H7 (cell line): ENCODE measurements at regions not wholly inside any gene's neighbourhood (a gene's known extent, or its start where the extent isn't known, plus 50 kb on each side); places are given as distances from the start of the nearest gene placed in this dataset.
"Not testable (repeated sequence)": the region's sequence is repeated elsewhere in the genome, so short reads cannot be mapped to it uniquely, and the experiment has no call there.

Experiments used
- DNase-seq: peaks from one replicate; pipeline ENCODE4 v3.0.0; 2012
- H3K27me3 ChIP-seq: 2 replicates; pipeline ENCODE4 v1.6.0; 2011; ENCODE audit warnings: mild to moderate bottlenecking, low read length; ENCODE audit not compliant: control insufficient read depth, insufficient read depth
- H3K36me3 ChIP-seq: replicated peaks from 2 replicates; pipeline ENCODE4 v1.5.1; 2011; ENCODE audit warnings: low read length; ENCODE audit not compliant: control insufficient read depth, insufficient read depth
- H3K4me3 ChIP-seq: 2 replicates; pipeline ENCODE4 v1.5.1; 2011; ENCODE audit warnings: low read depth, mild to moderate bottlenecking, control low read depth, low read length, moderate library complexity; ENCODE audit not compliant: insufficient read depth

DNA sequence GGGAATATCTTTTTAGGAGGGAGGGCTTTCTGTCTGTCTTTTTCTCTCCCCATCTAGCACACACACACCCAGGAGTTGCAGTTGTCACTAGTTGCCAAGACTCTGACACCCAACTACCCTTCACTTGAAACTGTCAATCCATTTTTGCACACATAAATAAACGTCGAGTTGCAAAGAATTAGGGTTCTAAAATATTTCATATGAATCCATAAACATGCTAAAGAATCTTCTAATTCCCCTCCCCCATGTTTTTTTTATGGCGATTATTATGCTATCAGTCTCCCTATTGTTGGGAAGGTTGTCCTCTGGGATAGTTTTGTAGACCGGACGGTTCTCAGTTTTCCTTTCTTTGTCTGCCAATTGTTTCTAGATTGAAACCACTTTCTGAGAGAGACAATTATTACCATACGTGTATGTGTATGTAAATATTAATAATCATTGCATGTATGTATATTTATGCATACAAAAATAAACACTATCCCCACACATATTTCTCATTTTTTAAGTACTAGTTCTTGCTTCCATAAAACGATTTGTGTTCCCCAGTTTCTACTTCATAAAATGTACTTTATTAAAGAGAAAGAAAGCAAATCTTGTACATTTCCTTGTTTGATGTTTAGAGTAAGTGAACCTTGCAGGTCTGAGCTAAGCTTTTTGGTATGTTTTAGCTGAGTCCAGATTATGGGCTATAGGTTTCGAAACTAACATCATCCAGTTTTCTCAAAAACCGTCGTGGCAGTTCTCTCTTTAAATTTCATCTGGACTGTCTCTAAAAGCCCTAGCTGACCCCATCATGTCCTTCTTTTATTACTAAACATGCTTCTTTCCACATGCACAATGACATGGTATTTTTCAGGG is 165.0 kb upstream of the MPDZ start:
- no peaks in the 10 kb centered on the region for H3K27me3 ChIP-seq
- H3K4me3 ChIP-seq = no peak overlapping the region
- H3K36me3 ChIP-seq = no peaks in the 10 kb centered on the region
- DNase-seq = no peak

- DNase-seq = no peak
- Histone ChIP-seq H3K27me3 (no peaks in the 10 kb centered on the region), H3K4me3 (no peak overlapping the region), H3K36me3 (no peaks in the 10 kb centered on the region)
Observed at GRCh38 chr9:13443346-13444244, 164.1 kb upstream of the MPDZ start.

GRCh38 chr9:13439685-13440476 is 160.4 kb upstream of the MPDZ start:
- no peaks in the 10 kb centered on the region for H3K27me3 ChIP-seq
- DNase-seq = no peak
- no peaks in the 10 kb centered on the region for H3K36me3 ChIP-seq
- H3K4me3 ChIP-seq = no peak overlapping the region

- Histone ChIP-seq H3K36me3 (no peaks in the 10 kb centered on the region), H3K4me3 (no peak overlapping the region), H3K27me3 (no peaks in the 10 kb centered on the region)
- DNase-seq = no peak
Observed at GRCh38 chr9:13437866-13438265, 158.4 kb upstream of the MPDZ start.

GRCh38 chr9:13436591-13436990 is 157.1 kb upstream of the MPDZ start:
- no peak for DNase-seq
- Histone ChIP-seq H3K4me3 (no peak overlapping the region), H3K36me3 (no peaks in the 10 kb centered on the region), H3K27me3 (no peaks in the 10 kb centered on the region)

GRCh38 chr9:13433453-13433852 is 154.0 kb upstream of the MPDZ start:
- not testable (repeated sequence) for H3K27me3 ChIP-seq, H3K4me3 ChIP-seq, H3K36me3 ChIP-seq, DNase-seq

- Histone ChIP-seq H3K27me3 (no peaks in the 10 kb centered on the region), H3K4me3 (no peak overlapping the region), H3K36me3 (no peaks in the 10 kb centered on the region)
- DNase-seq = no peak
Observed at GRCh38 chr9:13432904-13433303, 153.4 kb upstream of the MPDZ start.

GRCh38 chr9:13431692-13432091 is 152.2 kb upstream of the MPDZ start:
- H3K4me3 ChIP-seq = no peak overlapping the region
- no peaks in the 10 kb centered on the region for H3K36me3 ChIP-seq
- DNase-seq = no peak

GRCh38 chr9:13431222-13431536 is 151.7 kb upstream of the MPDZ start:
- no peaks in the 10 kb centered on the region for H3K36me3 ChIP-seq
- DNase-seq = peak; percentile 7
- no peaks in the 10 kb centered on the region for H3K27me3 ChIP-seq
- H3K4me3 ChIP-seq = no peak overlapping the region

More at GRCh38 chr9:13431692-13432091, 152.2 kb upstream of the MPDZ start:
- no peaks in the 10 kb centered on the region for H3K27me3 ChIP-seq

DNA sequence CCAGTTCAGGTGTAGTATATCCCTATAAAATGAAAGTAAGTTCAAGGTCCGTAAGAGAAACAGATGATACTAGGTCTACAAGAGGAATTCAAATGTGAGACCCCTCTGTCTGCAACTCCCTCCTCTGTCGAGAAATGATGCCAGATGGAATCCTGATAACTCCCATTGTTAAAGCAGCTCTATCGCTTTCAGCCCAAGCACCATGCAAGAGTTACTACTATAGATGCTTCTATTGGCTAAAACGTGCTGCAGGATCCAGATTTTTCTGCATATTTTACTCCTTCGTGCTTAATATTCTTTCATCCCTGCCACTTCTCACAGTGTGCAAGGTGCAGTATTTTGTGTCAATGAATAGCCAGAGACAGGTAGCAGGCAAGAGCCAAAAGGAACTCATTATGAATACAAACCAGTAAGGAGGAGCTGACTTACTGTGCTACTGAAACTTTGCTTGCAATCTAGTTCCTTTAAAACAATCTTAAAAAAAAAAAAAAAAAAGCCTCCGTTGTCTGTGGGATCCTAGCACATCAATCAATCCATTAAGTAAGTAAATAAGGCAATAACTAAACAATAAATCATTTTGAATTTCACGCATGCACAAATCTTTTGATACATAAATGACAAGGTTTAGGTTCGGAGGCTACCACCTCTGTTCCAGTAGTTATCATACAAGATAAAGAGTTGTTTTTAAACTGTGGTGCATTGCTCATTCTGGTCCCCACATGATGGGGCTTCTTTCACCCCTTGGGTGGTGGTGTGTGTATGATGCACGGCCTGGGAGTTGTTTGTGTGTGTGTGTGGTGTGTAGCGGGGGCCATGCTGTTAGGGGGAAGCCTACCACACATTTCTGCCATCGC is 151.1 kb upstream of the MPDZ start:
- no peak for DNase-seq
- no peaks in the 10 kb centered on the region for H3K27me3 ChIP-seq
- H3K36me3 ChIP-seq = no peaks in the 10 kb centered on the region
- no peak overlapping the region for H3K4me3 ChIP-seq

DNA sequence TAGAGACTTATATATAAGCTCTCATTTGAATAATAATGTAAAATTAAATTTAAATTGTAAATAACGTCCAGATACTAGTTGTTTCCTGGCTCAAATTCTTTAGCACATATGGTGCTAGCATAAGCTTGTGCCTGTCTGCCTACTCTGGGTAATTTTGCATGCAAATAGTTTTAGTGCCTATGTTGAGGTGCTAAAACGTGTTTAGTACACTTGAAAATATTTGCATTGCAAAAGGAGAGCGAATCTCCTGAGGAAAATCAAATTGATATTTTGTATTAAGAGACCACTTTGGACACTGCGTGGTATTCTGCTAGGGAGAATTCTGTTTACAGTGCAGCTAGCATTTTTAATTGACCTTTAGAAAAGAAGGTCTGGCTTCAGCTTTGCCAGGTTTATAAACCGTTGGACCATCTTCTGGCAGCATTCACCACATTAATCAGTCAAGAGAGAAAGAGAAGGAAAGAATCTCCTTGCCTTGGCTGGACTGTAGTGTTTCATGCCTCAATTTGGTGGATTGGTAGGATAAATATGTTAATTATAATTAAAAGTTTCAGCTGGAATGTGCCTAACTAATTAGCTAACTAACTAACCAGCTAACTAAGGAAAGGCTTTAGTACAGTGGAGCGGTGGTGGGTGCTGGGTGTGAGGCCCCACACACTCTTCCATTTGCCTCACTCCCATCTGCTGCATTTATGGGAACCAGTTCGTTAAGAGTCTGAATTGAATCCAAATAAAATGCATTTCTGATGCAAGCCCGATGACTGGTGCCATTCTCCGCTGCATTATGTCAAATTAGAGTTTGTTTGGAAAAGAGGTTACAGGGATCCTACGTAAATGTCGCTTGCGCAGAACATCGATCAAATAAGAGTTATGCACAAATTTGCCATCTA is 150.1 kb upstream of the MPDZ start:
- no peak for DNase-seq
- H3K4me3 ChIP-seq = no peak overlapping the region

GRCh38 chr9:13428766-13429165 is 149.3 kb upstream of the MPDZ start:
- H3K36me3 ChIP-seq = no peaks in the 10 kb centered on the region
- no peaks in the 10 kb centered on the region for H3K27me3 ChIP-seq
- H3K4me3 ChIP-seq = no peak overlapping the region
- no peak for DNase-seq

More for the DNA sequence above, 150.1 kb upstream of the MPDZ start:
- no peaks in the 10 kb centered on the region for H3K27me3 ChIP-seq
- H3K36me3 ChIP-seq = no peaks in the 10 kb centered on the region

DNA sequence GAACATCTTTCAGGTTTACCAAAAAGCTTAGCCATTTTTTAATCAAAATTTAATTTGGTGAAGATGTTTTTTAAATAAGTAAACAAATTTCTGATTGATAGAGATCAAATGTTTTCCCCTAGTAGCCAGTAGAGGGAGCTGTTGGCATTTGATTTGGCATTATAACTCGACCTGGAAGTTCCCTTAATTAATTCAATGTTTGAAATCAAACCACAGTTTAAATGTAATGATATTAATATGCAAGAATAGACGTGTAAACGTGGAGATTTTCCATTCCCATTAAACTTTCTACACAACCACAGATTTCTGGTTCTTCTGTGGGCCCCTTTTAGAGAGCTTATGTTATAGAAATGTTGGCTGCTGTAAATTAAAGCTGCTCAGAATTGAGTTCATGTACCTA is 148.1 kb upstream of the MPDZ start:
- DNase-seq = peak; percentile 31
- Histone ChIP-seq H3K36me3 (no peaks in the 10 kb centered on the region), H3K4me3 (no peak overlapping the region), H3K27me3 (no peaks in the 10 kb centered on the region)
